Right hindlimb (tissue), 1 donor: ENCODE measurements at regions not wholly inside any gene's neighbourhood (a gene's known extent, or its start where the extent isn't known, plus 50 kb on each side); places are given as distances from the start of the nearest gene placed in this dataset.
"Not testable (repeated sequence)": the region's sequence is repeated elsewhere in the genome, so short reads cannot be mapped to it uniquely, and the experiment has no call there.

Experiments used
- DNase-seq: peaks from one replicate; pipeline ENCODE4 v3.0.0-alpha.2; 2018

GRCh38 chr6:110558575-110558974 lies 82.2 kb upstream of the SLC22A16 start:
- DNase-seq = no peak

GRCh38 chr6:110557199-110557598 lies 80.8 kb upstream of the SLC22A16 start:
- DNase-seq = no peak

- no peak for DNase-seq
Observed at GRCh38 chr6:110556317-110557110, 80.1 kb upstream of the SLC22A16 start.

DNA sequence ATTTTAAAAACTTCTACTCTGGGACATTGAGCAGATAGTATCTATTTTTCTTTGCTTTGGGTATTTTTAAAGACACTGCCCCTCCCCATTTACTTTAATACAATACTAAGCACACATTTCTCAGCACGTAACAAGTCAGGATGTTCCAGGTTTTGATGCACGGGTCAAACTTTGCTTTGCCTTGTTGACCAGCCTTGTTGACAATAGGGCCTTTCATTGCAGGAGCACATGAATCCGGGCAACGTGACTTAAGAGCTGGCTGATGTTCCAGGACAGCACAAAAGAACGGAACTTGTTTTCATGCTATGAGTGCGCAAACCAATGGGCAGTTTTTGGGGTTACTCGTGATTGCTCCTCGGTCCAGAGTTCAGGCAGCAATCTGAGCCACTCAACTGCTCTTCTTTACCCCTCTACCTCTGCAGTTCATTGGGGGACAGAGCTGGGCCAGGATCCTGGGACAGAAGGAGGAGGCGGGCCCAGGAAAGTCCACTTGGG lies 78.6 kb upstream of the SLC22A16 start:
- DNase-seq = no peak

GRCh38 chr6:110554441-110554840 lies 78.0 kb upstream of the SLC22A16 start:
- DNase-seq = no peak

DNA sequence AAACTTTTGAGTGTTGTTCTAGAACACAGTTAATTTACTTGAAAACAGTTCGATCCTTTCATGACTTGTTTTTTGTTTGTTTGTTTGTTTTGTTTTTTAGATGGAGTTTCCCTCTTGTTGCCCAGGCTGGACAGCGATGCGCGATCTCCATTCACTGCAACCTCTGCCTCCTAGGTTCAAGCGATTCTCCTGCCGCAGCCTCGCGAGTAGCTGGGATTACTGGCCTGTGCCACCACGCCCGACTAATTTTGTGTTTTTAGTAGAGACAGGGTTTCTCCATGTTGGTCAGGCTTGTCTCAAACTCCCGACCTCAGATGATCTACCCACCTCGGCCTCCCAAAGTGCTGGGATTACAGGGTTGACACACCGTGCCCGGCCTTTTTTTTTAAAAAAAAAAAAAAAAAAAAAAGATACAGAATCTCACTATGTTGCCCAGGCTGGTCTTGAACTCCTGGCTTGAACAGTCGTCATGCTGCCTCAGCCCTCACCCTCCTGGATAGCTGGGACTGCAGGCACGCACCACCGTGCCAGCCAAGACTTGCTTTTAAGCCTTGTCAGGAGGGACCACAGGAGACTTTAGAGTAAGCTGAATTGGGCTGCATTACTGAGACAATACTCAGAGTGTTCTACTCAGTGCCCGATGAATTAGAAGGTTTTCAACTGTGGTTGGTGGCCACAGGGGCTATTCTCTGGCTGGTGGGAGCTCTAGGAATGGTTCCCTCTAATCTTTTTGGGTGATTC lies 76.7 kb upstream of the SLC22A16 start:
- DNase-seq = no peak

- no peak for DNase-seq
Observed at GRCh38 chr6:110552076-110552475, 75.7 kb upstream of the SLC22A16 start.

GRCh38 chr6:110551088-110551487 lies 74.7 kb upstream of the SLC22A16 start:
- no peak for DNase-seq

DNA sequence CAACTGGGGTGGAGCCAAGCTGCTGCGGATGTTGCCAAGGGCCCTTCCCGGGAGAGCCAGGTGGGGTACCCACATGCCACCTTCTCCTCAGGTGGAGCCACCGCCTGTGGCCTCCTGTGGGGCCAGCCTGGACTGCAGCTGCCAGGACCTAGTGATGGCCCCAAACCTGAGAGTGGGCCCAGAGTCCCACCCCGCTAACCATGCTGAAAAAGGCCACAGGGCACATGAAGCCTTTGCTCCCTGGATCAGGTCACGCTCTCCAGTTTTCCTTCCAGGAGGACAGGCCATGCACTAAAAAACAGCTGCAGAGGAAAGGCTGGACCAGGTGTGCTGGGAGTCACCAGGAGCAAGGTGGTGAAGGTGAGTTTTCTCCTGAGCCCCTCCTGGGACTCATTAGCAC lies 73.9 kb upstream of the SLC22A16 start:
- DNase-seq = no peak

GRCh38 chr6:110549277-110549676 lies 72.9 kb upstream of the SLC22A16 start:
- no peak for DNase-seq

DNA sequence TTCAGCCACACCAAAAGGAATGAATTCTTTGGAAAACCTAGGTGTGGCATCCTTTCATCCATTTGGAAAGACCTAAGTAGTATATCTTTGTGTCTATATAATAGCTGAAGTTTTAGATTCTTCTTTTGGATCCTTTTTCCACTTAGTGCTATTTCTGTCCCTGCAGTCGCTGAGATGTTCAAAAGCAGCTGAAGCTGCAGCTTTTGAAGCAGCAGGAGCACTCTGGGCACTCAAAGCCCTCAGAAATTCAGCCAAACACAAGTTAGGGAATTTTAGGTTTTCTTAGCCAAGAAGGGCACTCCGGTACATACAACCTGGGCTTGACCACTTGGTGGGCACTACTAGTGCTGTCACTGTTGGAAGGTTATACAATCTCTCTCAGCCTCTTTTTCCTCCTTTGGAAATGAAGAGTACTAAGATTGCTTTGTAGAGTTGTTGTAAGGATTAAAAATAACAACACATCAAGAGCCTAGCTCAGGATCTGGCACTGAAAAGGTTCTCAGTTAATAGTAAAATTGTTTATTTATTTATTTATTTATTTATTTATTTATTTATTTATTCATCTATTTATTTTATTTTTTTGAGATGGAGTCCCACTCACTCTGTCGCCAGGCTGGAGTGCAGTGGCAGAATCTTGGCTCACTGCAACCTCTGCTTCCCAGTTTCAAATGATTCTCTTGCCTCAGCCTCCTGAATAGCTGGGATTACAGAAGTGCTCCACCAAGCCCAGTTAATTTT lies 71.9 kb upstream of the SLC22A16 start:
- DNase-seq = no peak

GRCh38 chr6:110547266-110547964 lies 71.0 kb upstream of the SLC22A16 start:
- DNase-seq = no peak

- no peak for DNase-seq
Observed at GRCh38 chr6:110545081-110545872, 68.9 kb upstream of the SLC22A16 start.

GRCh38 chr6:110544472-110544871 lies 68.1 kb upstream of the SLC22A16 start:
- no peak for DNase-seq

DNA sequence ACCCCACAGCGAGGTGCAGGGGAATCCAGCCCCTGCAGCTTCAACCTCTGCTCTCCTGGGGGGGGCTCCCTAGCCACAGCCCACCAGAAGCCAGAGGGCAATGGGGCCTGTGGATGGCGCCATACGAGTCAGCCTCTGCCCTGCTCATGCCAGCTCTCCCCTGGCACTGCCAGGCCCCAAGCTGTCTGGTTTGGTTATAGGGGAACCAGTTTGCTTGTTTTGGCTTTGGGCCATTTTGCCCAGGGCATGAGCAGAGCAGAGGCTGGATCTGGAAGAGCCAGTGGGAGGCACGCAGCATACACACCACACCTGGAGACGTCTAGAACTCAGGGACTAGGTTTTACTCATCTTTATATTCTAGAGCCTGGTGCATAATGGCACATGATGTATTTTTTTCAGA lies 66.7 kb upstream of the SLC22A16 start:
- no peak for DNase-seq

- no peak for DNase-seq
Observed at GRCh38 chr6:110542311-110543024, 66.1 kb upstream of the SLC22A16 start.

GRCh38 chr6:110541701-110542309 lies 65.4 kb upstream of the SLC22A16 start:
- no peak for DNase-seq

DNA sequence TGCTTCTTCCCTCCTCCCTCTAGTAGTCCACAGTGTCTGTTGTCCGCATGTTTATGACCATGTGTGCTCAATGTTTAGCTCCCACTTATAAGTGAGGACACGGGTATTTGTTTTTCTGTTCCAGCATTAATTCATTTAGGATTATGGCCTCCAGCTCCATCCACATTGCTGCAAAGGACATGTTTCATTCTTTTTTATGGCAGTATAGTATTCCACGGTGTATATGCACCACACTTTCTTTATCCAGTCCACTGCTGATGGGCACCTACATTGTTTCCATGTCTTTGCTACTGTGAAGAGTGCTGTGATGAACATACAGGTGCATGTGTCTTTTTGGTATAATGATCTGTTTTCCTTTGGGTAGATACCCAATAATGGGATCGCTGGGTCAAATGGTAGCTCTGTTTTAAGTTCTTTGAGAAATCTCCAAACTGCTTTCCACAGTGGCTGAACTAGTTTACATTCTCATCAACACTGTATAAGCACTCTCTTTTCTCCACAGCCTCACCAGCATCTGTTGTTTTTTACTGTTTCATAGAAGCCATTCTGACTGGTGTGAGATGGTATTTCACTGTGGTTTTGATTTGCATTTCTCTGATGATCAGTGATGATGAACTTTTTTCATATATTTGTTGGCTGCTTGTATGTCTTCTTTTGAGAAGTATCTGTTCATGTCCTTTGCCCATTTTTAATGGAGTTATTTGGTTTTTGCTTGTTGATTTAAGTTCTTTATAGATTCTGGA lies 63.0 kb upstream of the SLC22A16 start:
- DNase-seq = not testable (repeated sequence)

DNA sequence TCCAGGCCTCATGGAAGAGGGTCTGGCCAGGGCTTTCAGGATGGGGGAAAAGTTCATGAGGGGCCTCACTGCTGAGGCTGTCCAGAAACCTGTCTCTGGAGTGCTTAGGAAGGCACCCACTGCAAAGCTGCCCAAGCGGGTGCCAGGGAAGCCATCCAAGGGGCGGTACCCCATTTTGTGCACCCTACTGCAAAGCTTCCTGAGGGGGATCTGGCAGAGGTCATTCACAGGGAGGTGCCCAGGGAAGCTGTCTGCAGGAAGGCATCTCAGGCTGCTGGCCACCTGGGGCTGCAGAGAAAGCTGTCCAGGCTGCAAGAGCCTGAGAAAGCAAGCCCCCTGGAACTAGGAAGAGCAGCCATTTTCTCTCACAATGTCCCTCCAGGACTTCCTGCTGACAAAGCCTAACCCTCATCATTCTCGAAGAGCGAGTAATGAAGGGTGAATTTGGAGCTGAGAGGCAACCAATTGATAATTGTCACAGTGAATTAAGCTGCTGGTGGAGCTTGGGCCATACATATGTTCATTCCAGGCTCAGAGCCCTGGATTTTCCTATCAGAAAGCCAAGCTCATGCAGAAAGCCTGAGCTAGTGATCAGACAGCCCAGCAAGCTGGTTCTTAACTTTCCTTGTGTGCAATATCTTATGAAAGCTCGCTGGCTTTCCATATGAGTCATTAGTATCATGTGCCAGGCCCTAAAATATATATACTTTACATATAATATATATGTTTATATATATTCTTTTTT lies 62.2 kb upstream of the SLC22A16 start:
- no peak for DNase-seq
